ENCODE measurements at regions not wholly inside any gene's neighbourhood (a gene's known extent, or its start where the extent isn't known, plus 50 kb on each side); places are given as distances from the start of the nearest gene placed in this dataset.

DNA sequence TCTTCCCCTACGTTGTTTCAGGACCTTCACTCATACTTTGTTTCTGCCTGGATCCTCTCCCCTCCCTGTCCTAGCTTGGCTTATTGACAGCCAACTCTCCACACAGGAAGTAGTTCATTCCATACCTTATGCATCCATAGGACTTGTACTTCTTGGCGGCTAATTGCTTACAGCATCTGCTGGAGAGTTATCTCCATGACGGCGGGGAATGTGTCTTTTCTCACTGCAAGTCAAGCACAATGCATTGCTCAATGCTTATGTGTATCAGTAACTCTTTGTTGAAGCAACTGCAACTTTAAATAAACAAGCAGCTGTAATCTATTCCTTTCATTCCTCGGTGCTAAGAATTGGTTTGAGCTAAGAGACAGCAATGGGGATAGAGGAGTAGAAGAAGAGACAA lies 551.3 kb upstream of the EPHA7 start:
- DNase-seq (no peak), ATAC-seq (no peak)
- no peaks in the 10 kb centered on the region for H3K4me1 ChIP-seq
- no peaks in the 10 kb centered on the region for H3K36me3 ChIP-seq (ENCODE audit: insufficient read depth in 1 of 2, low read depth in 1 of 2)
- intact Hi-C loops (cut with DNase I): no loop called here
- H3K4me3 ChIP-seq: no peak overlapping the region
- H3K27ac ChIP-seq: no peak overlapping the region
- H3K27me3 ChIP-seq (ENCODE audit: insufficient read depth in 3 of 3, low read length in 2 of 3): no peaks in the 10 kb centered on the region
- WGBS, 3 donors: 65 to 77% (median 69%) methylated on average over 5 of the region's 5 CpGs
- H3K9me3 ChIP-seq: peaks cover 3% of the 10 kb centered on the region
- TF ChIP-seq, protein P1, sequence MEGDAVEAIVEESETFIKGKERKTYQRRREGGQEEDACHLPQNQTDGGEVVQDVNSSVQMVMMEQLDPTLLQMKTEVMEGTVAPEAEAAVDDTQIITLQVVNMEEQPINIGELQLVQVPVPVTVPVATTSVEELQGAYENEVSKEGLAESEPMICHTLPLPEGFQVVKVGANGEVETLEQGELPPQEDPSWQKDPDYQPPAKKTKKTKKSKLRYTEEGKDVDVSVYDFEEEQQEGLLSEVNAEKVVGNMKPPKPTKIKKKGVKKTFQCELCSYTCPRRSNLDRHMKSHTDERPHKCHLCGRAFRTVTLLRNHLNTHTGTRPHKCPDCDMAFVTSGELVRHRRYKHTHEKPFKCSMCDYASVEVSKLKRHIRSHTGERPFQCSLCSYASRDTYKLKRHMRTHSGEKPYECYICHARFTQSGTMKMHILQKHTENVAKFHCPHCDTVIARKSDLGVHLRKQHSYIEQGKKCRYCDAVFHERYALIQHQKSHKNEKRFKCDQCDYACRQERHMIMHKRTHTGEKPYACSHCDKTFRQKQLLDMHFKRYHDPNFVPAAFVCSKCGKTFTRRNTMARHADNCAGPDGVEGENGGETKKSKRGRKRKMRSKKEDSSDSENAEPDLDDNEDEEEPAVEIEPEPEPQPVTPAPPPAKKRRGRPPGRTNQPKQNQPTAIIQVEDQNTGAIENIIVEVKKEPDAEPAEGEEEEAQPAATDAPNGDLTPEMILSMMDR (IDR thresholded peaks at IDR 0.05): no peak

DNA sequence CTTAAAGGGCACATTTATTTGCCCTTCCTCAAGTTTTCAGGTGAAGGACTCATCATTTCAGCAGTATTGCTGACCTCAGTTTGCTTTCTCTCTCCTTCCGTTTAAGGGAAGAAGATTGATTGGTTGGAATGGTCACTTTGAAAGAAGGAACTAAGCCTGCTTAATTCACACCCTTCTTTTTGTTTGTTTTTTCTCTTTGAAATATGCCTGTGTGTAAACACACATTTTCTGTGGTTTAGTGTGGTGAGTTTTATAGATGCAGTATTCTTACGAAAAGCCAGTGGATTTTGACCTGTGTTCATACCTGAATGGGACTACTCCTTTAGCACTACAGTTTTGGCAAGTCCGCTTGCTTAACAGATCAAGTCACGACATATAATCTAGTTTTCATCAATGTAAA lies 548.8 kb upstream of the EPHA7 start:
- DNase-seq: no peak
- H3K4me1 ChIP-seq: no peaks in the 10 kb centered on the region
- ATAC-seq: no peak
- no peak overlapping the region for H3K4me3 ChIP-seq
- no peaks in the 10 kb centered on the region for H3K36me3 ChIP-seq (ENCODE audit: insufficient read depth in 1 of 2, low read depth in 1 of 2)
- H3K9me3 ChIP-seq: peaks cover 3% of the 10 kb centered on the region
- H3K27me3 ChIP-seq (ENCODE audit: insufficient read depth in 3 of 3, low read length in 2 of 3): no peaks in the 10 kb centered on the region
- TF ChIP-seq, protein P1 (IDR thresholded peaks at IDR 0.05): no peak
- no peak overlapping the region for H3K27ac ChIP-seq
- intact Hi-C loops (cut with DNase I): no loop called here
- WGBS, 3 donors: 82 to 88% (median 84%) methylated on average over 4 of the region's 4 CpGs

DNA sequence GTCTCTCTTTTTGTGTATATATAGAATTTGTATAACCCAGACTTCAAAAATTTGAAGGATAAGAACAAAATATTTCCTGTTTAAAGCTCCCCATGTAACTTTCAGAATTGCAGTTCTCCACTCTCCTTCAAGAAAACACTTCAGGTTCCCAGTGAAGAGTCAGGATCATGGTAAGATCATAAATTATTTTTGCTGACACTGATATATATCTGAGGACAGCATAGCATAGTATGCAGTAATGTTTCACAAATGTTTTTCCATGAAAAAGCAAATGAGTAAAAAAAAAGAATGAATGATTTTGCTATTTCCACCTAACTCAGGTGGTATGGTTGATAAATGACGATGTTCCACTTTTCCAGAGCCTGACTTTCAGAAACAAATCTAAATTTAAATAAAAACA lies 545.6 kb upstream of the EPHA7 start:
- ATAC-seq: no peak
- no peak overlapping the region for H3K4me3 ChIP-seq

DNA sequence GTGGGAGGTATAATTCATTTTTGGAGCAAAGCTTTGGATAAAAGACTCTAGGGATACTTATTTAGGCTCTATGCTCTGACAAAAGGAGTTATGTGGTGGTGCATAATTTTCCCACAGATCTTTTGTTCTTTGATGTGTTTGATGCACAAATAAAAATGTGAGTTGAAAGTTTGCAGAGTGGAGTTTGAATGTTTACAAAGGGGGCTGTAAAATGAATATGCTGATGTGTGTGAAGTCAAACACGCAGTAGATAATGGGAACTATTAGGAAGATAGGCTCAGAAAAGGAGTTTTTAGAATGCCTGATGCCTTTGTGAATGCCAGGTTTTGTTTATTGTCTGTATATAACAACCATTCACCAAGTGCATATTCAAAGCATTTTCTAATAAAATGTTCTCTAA lies 545.0 kb upstream of the EPHA7 start:
- intact Hi-C loops (cut with DNase I): no loop called here

More for the DNA sequence above, 545.6 kb upstream of the EPHA7 start:
- Histone ChIP-seq H3K27me3 (ENCODE audit: insufficient read depth in 3 of 3, low read length in 2 of 3) (no peaks in the 10 kb centered on the region), H3K36me3 (ENCODE audit: insufficient read depth in 1 of 2, low read depth in 1 of 2) (no peaks in the 10 kb centered on the region), H3K4me1 (no peaks in the 10 kb centered on the region), H3K9me3 (no peaks in the 10 kb centered on the region), H3K27ac (no peak overlapping the region)
- TF ChIP-seq, protein P1 (IDR thresholded peaks at IDR 0.05): no peak
- 84 to 87% (median 86%) methylated on average over 1 of the region's 1 CpG for WGBS, 3 donors
- DNase-seq: no peak
- intact Hi-C loops (cut with DNase I): no loop called here

DNA sequence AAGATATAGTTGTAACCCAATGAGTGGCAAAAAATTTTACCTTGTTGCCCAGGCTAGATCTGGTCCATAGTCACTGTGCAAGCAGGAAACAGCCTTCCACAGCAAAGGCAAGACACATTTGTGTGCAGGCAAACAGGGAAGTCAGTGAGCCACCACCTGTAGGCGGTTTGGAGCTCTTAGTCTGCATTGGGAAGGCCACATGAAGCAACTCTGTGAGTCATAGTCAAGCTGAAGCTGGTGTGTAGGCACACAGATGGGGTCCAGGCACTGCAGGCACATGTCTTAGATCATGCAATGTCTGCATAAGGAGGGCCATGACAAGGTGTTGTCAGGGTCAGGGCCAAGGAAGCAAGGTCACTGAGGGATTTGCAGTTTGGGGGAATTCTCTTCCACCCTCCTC lies 543.2 kb upstream of the EPHA7 start:
- no peak for DNase-seq
- Histone ChIP-seq H3K36me3 (ENCODE audit: insufficient read depth in 1 of 2, low read depth in 1 of 2) (no peaks in the 10 kb centered on the region), H3K4me3 (no peak overlapping the region), H3K27me3 (ENCODE audit: insufficient read depth in 3 of 3, low read length in 2 of 3) (no peaks in the 10 kb centered on the region), H3K9me3 (no peaks in the 10 kb centered on the region), H3K27ac (no peak overlapping the region), H3K4me1 (no peaks in the 10 kb centered on the region)
- TF ChIP-seq, protein P1 (IDR thresholded peaks at IDR 0.05): no peak
- no peak for ATAC-seq
- intact Hi-C loops (cut with DNase I): no loop called here
- WGBS, 3 donors: 62 to 77% (median 69%) methylated on average over 1 of the region's 1 CpG

More for the DNA sequence above, 545.0 kb upstream of the EPHA7 start:
- WGBS, 3 donors: 38 to 58% (median 56%) methylated on average over 1 of the region's 1 CpG
- Histone ChIP-seq H3K36me3 (ENCODE audit: insufficient read depth in 1 of 2, low read depth in 1 of 2) (no peaks in the 10 kb centered on the region), H3K27ac (no peak overlapping the region), H3K4me3 (no peak overlapping the region), H3K9me3 (no peaks in the 10 kb centered on the region), H3K4me1 (no peaks in the 10 kb centered on the region), H3K27me3 (ENCODE audit: insufficient read depth in 3 of 3, low read length in 2 of 3) (no peaks in the 10 kb centered on the region)
- ATAC-seq (no peak), DNase-seq (no peak)
- TF ChIP-seq, protein P1 (IDR thresholded peaks at IDR 0.05): no peak

Measured in psoas muscle (tissue), 7 donors.